Calu3 (cell line): ENCODE measurements at regions not wholly inside any gene's neighbourhood (a gene's known extent, or its start where the extent isn't known, plus 50 kb on each side); places are given as distances from the start of the nearest gene placed in this dataset.

Experiments used
- BruUV-seq: library from RNA; stranded (reverse); fragments of 400-500 nt; replicated peaks from 2 replicates; lab custom pipeline; 2021; lab: Mats Ljungman, UMichigan
- CTCF ChIA-PET: fragments of 300-600 bp; sonication (Branson Sonifier 250); formaldehyde crosslinking; loops from one replicate; lab custom pipeline; 2022; ENCODE audit warnings: antibody characterized with exemption; lab: Charles Lee
- DNase-seq: peaks from one replicate; pipeline ENCODE4 v3.0.0; 2022
- H3K27ac Mint-ChIP-seq: one replicate; pipeline ENCODE4 v1.8.0; 2022; ENCODE audit warnings: mixed read lengths; ENCODE audit not compliant: unreplicated experiment
- H3K27me3 Mint-ChIP-seq: one replicate; pipeline ENCODE4 v1.8.0; 2022; ENCODE audit warnings: mixed read lengths; ENCODE audit not compliant: unreplicated experiment
- H3K36me3 Mint-ChIP-seq: one replicate; pipeline ENCODE4 v1.8.0; 2022; ENCODE audit warnings: mild to moderate bottlenecking, moderate library complexity, mixed read lengths; ENCODE audit not compliant: insufficient read depth, unreplicated experiment
- H3K4me1 Mint-ChIP-seq: one replicate; pipeline ENCODE4 v1.8.0; 2022; ENCODE audit warnings: mild to moderate bottlenecking, low read depth, mixed read lengths; ENCODE audit not compliant: unreplicated experiment
- H3K4me3 Mint-ChIP-seq: one replicate; pipeline ENCODE4 v1.8.0; 2022; ENCODE audit warnings: mild to moderate bottlenecking, low read depth, moderate library complexity, mixed read lengths; ENCODE audit not compliant: unreplicated experiment
- H3K9me3 Mint-ChIP-seq: one replicate; pipeline ENCODE4 v1.8.0; 2022; ENCODE audit warnings: low read depth, mixed read lengths; ENCODE audit not compliant: unreplicated experiment
- CTCF ChIP-seq: fragments of 200-600 bp; IDR thresholded peaks from one replicate; pipeline ENCODE4 v1.8.0; 2022; ENCODE audit warnings: antibody characterized with exemption; ENCODE audit not compliant: unreplicated experiment
- intact Hi-C: fragments of 100-400 bp; cut with micrococcal nuclease; formaldehyde crosslinking; loops from one replicate; pipeline ENCODE4 v1.10.0; 2022; ENCODE audit not compliant: unreplicated experiment

- H3K27ac Mint-ChIP-seq, result no peak overlapping the region
- no peak for TF ChIP-seq CTCF
- no peaks in the 10 kb centered on the region for H3K27me3 Mint-ChIP-seq
- no TSS peak for BruUV-seq
- no peak for DNase-seq
- no peak overlapping the region for H3K4me3 Mint-ChIP-seq
- no peaks in the 10 kb centered on the region for H3K36me3 Mint-ChIP-seq
- H3K9me3 Mint-ChIP-seq, result no peaks in the 10 kb centered on the region
- CTCF ChIA-PET, result no interaction called here
- no peaks in the 10 kb centered on the region for H3K4me1 Mint-ChIP-seq
- intact Hi-C loops, result no loop called here
These were observed 134.9 kb downstream of the KCTD12 start for GRCh38 chr13:76751278-76751677.

- intact Hi-C loops, result no loop called here
- no peak overlapping the region for H3K4me3 Mint-ChIP-seq
- H3K27ac Mint-ChIP-seq, result no peak overlapping the region
- BruUV-seq, result no TSS peak
- no peak for TF ChIP-seq CTCF
- no peaks in the 10 kb centered on the region for H3K4me1 Mint-ChIP-seq
- no peaks in the 10 kb centered on the region for H3K36me3 Mint-ChIP-seq
- H3K27me3 Mint-ChIP-seq, result no peaks in the 10 kb centered on the region
- no peak for DNase-seq
- CTCF ChIA-PET, result no interaction called here
- no peaks in the 10 kb centered on the region for H3K9me3 Mint-ChIP-seq
These were observed 136.1 kb downstream of the KCTD12 start for GRCh38 chr13:76750126-76750525.

DNA sequence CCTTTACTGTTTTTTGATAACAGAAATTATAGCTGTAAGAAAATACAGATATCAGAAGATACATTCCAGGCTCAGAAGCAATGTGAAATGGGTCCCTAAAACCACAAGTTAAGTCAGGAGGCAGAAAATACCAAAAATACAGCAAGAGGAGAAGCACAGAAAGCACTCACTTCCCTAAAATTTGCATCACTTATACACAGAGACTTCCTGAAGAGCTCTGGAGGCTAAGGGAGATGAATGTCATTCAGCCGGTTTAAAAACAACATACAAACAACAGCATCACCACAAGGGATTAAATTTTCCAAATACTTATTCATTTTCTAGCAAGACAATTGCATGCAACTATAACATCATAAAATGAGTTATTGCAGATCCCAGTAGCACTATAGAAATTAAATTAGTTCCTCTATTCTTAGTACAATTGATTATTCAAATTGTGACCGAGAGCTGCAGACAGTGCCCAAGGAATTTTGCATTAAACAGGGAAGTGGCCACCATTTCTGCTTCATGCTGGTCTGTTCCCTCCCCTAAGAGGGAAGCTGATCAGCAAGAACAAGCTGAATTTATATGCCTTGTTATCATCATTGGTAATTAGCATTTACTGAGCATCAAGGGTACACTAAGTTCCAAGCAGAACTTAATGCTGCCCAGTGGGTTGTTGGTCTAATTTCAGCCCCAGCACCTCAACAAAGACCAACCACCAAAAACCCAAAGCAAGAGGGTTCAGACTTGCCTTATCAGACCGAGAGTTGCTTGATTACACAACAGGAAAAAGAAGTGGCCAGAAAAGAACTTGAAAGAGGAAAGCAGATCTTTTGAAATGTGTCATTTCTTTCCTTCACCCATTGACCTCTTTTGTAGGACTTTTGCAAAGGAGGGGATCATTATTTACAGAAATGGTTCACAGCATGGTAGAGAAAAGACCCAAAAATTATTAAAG is 140.7 kb downstream of the KCTD12 start:
- intact Hi-C loops, result no loop called here
- Mint-ChIP-seq H3K4me3 (no peak overlapping the region), H3K36me3 (no peaks in the 10 kb centered on the region), H3K4me1 (no peaks in the 10 kb centered on the region), H3K27ac (no peak overlapping the region), H3K9me3 (no peaks in the 10 kb centered on the region), H3K27me3 (no peaks in the 10 kb centered on the region)
- no TSS peak for BruUV-seq
- no peak for DNase-seq
- no peak for TF ChIP-seq CTCF
- CTCF ChIA-PET, result no interaction called here

GRCh38 chr13:76741624-76742023 is 144.6 kb downstream of the KCTD12 start:
- Mint-ChIP-seq H3K9me3 (no peaks in the 10 kb centered on the region), H3K4me1 (no peaks in the 10 kb centered on the region), H3K27ac (no peak overlapping the region), H3K4me3 (no peak overlapping the region), H3K27me3 (no peaks in the 10 kb centered on the region), H3K36me3 (no peaks in the 10 kb centered on the region)
- no TSS peak for BruUV-seq
- TF ChIP-seq CTCF, result no peak
- CTCF ChIA-PET, result no interaction called here
- no peak for DNase-seq
- intact Hi-C loops, result no loop called here
